ENCODE measurements at regions not wholly inside any gene's neighbourhood (a gene's known extent, or its start where the extent isn't known, plus 50 kb on each side); places are given as distances from the start of the nearest gene placed in this dataset.

DNA sequence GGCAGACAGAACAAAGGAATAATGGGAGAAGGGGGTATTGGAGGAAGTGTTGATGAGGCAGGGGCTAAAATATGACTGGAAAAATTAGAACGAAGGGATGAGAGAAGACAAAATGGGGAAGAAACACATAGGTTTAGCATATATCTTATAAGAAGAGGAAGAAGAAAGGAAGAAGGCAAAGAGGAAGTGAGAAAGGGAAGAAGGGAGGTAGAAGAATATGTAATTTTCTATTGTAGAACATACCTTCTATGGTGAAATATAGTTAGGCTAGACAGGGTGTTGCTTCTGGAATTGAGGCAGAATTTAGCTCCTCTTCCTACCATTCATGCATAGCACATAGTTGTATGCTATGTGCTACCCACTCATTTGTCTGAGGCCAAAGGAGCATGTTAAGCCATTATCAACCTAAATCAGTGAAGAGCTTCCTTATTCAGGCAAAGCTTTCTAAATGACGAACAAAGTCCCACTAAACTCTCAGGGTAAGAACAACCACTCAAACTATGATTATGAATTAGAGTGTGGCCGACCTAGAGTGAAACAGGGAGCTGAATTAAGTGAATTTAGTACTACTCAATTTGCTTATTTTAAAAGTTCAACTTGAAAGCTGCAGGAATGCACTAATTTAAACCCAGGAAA, 180.9 kb upstream of the GALNT5 start:
- no peak for DNase-seq

DNA sequence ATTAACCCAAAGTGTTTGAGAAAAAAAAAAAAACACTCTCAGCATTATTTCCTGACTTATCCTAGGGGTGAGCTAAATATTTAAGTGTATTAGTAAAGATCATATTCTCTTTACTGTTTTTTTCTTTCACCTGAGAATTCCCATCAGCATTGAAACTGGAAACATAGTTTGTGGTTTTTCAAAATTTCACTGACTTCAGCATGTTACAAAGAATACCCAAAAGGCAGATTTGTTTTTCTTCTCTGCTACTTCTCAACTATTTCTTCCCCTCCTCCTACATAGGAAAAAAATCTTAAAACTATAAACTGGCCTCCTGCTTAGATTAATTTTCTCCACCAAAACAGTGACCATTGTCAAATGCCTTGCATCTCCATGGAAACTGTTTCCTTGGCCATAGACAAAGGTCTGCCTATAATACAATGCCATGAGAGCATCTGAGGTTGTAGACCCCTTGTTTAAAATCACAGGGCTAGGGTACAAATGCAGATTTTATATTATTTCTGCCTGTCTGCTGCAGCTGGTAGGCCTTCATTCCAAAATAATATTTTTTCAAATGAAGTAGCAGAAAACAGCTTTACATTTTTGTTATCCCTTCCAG, 179.7 kb upstream of the GALNT5 start:
- DNase-seq, result no peak

DNA sequence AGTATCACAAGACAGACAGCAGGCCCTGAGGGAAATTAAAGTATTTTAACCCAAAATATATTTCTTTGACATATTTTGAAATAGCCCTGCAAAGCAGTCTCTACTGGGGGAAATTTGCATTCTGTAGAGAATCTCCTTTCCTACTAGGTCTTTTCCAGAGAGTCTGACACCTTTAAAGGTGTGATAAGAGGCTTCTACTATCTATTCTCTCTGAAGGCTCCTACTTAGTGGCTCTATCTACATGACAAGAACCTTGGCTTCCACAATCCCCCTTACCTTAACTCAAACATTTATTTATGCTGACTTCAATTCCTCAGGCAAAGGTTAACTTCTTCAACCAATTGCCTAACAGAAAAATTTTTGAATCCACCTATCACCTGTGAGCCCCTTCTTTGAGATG, 174.6 kb upstream of the GALNT5 start:
- no peak for DNase-seq

DNA sequence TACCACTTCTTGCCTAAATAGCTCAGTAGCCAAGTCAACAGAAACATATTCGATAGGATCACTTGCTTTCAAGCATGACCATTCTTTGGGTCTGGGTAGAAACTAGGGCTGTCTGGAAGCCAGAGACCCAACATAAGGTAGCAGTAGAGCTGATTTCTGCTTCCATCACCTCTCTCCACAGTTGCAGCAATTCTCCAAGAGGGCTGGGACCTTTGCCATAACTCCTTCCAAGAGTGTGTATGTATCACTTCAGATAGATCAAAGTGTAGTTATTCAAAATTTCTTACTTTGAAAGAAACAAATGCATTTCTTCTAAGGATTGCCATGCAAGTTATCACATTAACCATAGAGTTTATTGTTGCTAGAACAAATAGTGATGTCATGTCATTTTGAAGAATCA, 172.0 kb upstream of the GALNT5 start:
- no peak for DNase-seq

DNA sequence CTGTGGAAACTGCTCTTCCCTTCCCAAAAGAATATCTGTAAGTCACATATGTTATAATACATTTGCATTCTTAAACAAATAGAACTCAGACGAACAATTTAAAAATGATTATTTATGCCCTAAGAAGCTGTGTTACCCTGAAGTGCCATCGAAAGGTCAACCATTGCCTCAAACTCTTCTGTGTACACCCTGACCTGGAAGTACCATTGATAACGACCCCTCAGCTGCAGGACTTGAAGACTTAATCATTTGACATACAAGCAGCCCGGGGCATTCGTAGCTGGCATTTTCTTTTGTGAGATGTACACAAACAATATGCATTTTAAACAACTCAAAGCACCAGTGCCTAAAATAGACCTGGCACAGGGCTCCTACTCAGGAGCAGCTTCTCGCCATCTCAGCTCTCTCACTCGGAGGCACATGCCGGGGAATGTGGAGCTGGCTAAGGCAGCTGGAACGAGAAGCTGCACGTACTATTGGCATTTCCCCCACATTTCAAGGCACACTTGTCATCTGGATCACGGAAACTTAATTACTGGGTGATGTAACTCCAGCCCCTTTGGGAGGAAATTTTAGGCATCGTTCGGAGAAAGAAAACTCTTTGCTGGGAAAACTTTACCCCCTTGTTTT, 170.0 kb upstream of the GALNT5 start:
- no peak for DNase-seq

DNA sequence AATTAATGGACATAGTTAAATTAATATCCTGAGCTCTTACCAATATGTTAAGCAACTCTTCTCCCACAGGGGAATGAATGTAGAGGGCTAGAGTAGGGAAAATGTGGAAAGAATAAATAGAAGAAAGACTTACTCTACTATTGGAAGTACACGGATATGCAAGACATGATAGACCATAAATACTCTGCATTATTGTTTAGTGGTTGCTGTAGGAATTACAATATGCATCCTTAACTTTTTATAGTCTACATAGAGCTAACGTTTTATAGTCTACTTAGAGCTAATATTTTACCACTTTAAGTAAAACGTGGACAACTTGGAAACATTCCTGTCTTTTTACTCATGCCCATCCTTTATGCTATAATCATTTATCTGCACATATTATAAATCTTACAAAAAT, 163.8 kb upstream of the GALNT5 start:
- DNase-seq, result no peak

DNA sequence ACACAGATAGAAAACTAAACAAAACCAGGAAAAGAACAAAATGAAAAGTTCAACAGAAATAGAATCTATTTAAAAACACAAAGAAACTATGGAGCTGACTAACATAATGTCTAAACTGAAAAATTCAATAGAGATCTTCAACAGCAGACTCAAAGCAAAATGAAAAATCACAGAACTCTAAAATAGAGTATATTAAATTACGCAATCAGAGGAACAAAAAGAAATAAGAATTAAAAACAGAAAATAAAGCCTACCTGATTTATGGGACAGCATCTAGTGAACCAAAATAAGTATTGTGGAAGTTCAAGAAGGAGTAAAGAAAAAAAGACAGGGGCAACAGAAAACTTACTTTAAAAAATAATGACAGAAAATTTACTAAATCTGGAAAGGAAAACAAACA, 152.1 kb upstream of the GALNT5 start:
- DNase-seq, result no peak

DNA sequence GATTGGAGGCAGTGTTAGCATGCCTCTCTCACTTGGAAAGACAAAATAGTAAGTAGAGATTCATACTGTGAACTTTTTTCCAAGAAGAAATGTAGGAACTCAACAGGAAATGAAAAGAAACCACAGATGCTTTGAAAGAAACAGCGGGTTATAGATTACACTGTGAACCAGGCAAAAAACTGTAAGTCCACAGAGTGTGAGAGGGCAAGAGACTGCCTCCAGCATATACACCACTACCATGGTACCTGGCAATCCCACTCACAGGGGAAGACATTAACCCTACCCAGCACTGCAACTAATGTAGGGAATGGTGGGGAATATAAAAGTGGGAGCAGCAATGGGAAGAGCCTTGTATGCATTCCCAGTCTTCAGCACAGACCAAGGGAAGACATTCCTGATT, 150.6 kb upstream of the GALNT5 start:
- no peak for DNase-seq

DNA sequence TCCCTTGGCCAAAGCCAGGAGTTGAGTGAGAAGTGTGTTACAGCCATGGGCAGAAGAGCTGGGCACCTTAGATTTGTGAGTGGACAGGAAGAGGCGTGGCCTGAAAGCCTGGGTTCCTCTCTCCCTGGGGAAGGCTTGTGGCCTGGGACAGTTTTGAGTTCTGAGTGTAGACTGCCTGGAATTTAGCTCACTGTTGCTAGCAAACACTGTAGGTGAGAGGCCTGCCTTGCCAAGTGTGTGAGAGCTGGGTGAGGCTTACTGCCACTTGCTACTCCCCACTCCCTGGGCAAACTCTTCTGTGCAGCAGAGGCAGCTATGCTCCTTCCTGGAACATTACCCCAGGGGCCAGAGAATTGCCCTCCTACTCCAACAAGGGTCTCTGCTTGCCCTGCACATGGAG, 150.0 kb upstream of the GALNT5 start:
- no peak for DNase-seq

DNA sequence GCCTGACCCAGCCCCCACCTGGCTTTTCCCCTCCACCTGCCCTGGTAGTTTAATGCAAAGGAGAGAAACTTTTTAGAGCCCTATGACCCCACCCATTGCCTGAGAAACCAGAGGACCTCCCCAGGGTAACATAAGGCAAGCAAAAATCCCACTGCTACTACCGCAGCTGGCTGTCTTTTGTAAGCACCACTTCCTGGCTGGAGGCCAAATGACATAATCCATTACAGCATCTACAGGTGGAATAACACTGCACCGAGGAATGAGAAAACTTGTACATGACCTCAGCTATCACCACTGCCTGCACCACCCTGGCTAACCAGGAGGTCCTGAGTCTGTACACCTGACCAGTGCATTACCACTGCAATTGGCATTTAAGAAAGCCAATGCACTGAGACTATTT, 149.6 kb upstream of the GALNT5 start:
- DNase-seq, result no peak

DNA sequence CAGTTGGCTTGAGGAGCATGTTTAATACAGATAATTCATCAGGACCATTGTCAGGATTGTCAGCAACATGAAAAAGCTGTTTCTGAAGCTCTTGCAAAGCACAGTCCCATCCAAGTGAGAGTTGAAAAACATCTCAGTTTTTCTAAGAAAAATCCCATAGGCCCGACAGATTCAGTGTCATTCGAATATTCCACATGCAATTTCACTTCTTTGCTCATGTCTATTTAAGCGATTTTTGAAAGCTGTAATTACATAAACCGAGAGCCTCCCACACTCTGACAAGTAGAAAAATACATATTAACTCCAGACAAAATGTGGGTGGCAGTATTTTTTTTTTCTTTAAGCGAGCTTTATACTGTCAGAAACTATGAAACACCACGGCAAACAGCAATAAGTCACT, 134.7 kb upstream of the GALNT5 start:
- no peak for DNase-seq

DNA sequence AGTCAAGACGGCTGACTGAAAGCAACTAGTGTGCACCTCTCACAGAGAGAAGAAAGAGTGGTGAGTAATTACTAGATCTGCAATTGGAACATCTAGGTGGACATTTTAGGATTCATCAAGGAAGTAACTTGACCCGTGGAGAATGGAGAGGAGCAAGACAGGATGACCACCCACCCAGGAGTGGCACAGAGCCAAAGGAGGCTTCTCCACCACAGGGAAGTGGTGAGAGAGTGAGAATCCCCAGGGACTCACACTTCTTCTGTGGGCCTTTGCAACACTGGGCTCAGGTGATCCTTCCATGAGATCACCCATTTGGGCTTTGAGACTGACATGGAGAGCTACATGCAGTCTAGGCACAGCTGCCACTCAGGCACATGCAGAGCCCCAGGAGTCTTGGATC, 132.8 kb upstream of the GALNT5 start:
- DNase-seq, result no peak

DNA sequence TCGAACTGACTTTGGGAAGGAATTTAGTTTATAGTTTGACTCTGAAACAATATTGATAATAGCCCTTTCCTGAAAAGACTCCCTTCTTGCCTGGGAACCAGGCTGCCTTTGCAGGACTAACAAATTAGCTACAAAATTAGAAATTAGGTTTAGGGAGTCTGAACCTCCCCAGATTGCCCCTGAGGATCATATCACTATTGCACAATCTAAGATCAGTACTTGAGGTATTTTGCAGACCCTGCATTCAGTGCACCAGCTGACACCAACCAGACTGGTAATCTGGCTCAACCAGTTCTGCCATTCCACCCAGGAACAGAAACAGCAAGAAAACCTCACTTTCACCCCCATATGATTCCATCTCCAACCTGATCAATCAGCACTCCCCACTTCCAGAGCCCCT, 131.8 kb upstream of the GALNT5 start:
- no peak for DNase-seq

DNA sequence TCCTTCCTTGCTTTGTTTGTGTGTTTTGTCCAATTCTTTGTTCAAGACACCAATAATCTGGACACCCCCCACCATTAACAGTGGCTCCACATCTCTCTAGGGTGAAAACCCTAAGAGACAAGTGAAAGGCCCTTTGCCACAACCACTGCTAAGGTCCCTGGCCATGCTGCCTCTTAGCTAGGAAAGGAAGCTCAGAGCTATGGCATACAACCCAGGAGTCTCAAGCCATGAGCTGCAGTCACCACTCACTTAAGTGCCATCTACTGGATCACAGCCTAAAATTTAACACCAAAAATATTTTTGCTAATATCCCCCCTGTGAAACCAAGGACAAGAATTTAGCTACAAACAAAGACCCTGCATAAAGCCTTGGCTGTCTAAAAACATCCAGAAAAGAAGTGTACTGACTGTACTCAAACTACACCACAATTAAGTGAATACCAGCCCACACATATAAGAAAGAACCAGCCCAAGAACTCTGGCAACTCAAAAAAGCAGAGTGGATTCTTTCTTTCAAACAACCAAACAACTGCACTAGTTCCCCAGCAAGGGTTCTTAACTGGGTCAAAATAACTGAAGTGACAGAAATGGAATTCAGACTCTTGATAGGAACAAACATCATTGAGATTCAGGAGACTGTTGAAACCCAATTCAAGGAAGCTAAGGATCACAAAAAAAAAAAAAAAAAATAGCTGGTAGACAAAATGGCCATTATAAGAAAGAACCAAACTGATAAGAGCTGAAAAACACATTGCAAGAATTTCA, 130.1 kb upstream of the GALNT5 start:
- no peak for DNase-seq

DNA sequence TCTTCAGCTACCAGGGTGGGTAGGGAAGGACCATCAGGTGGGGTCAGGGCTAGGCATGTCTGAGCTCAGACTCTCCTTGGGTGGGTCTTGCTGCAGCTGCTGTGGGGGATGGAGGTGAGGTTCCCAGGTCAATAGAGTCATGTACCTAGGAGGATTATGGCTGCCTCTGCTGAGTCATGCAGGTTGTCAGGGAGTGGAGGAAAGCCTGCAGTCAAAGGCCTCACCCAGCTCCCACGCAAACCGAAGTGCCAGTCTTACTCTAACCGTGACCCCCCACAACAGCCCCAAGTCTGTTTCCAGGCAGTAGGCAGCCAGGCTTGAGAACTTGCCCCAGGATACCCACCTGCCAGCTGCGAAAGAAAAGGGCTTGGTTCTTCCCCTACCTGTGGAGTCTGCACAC, 113.6 kb upstream of the GALNT5 start:
- DNase-seq, result no peak

DNA sequence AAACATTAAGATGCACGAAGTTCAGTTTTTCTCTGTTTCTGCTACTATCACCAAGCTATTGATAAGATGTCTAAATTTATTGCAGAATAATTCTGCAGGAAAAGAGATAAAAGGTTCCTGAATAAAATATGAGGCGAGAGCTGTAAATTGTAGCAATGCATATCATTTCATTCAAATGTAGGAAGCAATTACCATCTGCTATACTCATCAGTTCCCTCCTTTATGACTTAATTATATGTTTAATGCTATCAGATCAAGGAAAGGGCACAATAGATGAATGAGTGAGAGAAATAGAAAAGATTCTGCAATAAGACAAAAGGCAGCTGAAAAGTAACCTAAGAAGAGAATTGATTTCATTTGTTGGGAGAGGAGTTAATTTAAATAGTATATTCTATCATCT, 108.2 kb upstream of the GALNT5 start:
- DNase-seq, result no peak

DNA sequence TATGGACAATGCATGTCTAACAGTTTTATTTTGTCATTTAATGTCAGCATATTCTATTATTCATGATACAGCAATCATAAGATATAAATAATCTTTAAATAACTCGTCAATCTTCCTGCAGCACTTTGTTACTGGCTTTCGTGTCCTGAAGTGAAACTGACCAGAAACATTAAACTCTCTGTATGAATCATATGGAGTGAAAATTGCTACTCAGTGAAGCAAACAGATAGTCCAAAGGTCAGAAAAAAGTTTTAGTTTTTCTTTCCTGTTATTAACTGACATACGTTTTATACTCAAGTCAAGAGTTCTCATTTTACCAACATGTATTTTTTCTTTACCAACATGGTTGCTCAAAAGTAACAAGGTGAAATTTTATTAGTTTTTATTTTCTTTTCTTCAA, 106.8 kb upstream of the GALNT5 start:
- DNase-seq, result no peak

DNA sequence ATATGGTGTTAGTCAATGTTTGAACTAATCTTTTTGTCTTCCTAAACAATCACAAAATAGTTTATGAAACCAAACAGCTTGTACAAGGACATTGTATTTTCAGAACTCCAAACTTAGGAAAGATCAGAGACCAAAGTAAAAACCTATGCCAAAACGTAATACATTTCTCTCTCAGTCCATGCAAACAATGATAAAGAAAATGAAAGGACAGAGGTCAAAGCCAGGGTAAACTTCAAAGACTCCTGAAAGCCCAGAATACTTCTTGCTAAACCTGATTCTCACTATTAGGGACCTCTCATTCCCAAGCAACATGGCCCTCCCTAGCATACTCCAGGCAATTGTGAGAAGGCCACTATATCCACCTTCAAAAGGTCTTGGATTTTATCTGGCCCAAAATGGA, 105.1 kb upstream of the GALNT5 start:
- no peak for DNase-seq

DNA sequence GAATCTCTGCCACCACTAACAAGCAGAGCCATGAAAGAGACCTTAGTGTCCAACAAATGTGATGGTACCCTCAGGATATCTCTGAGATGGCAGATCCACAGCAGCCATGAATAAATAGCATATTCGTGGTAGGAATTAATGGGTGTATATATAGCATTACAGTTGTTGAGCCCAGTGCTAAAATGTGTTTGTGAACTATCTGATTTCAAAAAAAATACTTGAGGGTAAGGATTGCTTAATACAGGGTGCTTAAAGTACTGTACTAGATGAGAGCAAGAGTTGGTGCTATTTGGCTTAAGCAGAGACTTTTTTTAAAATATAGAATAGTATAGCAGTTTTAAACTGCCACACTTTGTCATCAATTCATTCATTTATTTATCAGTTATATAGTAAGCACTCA, 101.5 kb upstream of the GALNT5 start:
- no peak for DNase-seq

DNA sequence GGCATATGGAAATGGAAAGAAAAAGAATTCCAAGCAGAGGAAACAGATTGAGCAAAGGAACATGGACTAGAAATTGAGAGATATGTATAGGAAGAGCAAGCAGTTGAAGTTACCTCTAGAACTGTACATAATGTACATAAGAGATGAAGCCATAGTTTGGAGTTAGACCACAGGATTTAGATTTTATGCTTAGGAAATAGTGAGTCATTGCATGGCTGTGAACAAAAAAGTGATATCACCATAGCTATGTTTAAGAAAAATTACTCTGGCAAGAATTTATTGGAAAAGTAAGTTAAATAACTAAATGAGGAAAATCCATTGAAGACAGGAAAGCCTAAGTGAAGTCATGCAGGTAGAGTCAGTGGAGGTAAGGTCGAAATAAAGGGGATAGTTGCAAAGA, 99.4 kb upstream of the GALNT5 start:
- no peak for DNase-seq

DNA sequence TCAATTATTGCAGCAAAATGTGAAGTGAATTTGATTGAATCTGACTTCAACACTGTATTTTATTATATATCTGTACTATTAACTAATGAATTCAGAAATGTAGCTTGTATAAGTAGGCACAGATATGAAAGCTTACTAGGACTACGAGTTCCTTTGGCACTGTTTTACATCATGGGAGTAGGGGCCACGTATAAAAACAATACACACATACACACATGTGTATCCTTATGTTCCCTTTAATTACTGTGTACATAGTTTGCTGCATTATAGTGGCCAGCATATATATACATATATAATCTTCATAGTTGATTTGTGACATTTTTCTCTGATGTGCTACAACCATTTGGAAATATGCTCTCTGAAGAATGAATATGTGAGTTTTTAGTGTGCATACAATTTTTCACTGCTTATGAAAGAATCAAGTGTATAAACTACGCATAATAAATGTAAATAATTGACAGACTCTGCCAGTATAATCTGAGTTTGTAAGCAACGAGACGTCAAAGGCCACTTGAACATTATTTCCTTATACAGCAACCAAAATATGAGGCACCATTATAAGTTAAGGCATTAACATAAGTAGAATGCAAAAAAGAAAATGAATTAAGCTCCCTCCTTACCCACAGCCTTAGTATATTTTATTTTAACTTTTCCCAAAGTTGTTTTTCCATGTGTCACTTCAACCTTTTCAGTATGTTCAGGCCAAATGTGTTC, 98.1 kb upstream of the GALNT5 start:
- no peak for DNase-seq

DNA sequence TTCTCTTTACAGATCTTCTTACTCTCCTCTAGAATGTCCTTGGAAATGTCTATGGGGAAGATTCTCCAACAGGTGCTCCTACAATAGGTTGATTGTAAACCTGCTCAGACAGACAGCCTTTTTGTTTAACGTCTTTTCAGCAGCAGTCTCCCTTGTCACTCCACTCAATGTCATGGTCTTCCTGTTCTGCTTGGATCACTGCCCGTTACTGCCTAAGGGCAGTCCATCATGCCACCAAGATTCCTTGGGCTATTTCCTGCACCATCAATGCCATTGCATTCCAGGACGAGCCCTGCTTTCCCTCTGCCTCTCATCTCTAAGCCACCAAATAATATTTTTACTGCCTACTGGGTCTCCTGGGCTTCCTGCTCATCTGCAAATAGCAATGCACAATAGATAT, 97.4 kb upstream of the GALNT5 start:
- no peak for DNase-seq

DNA sequence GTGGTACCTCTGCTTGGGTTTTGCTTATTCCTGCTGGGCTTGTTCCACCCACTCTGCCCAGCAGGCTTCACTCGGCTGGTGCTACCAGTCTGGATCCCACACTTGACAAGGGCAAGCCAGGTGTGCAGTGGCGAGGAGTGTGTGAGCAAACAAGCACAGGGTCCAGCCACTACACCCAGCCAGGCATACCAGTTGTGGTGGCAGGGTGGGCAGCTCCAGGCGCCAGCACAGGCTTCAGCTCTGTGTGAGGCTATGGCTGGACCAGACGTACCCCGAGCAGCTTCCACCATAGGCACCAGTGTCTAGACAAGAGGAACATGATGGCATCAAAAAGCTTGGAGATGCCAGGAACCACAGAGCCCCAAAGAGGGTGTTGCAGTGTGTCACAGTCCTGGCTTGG, 93.1 kb upstream of the GALNT5 start:
- DNase-seq, result no peak

DNA sequence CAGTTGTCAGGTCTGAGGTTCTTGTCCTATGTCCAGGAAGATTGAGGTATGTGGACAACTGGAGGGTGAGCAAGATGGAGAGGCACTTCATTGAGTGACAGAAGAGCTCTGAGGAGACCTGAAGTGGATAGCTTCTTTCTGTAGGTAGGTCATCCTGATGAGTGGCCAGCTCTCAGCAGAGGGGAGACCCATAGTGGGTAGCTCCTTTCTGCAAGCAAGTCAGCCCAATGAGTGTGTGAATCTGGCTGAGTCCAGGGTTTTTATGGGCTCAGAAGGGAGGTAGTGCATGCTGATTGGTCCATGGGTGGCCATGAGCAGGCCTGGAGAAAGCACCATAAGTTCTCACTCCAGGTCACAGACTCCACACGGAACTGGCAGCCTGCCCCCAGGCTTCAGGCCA, 92.6 kb upstream of the GALNT5 start:
- no peak for DNase-seq

Measured in hematopoietic multipotent progenitor cell treated with erythropoietin and hydrocortisone succinate and interleukin-3 and kit ligand, for 6 days (in vitro differentiated cells).